ENCODE measurements at regions not wholly inside any gene's neighbourhood (a gene's known extent, or its start where the extent isn't known, plus 50 kb on each side); places are given as distances from the start of the nearest gene placed in this dataset.

DNA sequence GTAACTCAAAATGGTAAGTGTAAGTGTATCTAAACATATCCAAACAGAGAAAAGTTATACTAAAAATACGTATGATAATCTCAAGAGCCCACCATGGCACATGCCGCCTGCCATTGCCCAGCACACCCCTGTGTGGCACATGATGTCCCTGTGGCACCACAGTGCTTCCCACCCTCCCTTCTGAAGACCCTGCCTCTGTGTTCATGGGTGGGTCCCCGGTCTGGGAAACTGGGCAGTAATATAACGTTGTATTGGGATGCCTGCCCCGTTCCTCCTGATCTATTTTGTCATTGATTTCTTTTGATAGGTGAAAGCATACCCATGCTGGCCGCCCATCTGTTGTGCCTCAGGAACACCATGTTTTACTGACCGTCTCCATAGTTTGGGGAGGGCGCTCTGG, 296.8 kb upstream of the SHH start:
- TF ChIP-seq YY1 (IDR thresholded peaks at IDR 0.05; ENCODE audit: insufficient read depth, insufficient read length) (no peak), ZNF274 (IDR thresholded peaks at IDR 0.05; ENCODE audit: low read depth, low read length) (no peak), SUZ12 (IDR thresholded peaks at IDR 0.05; ENCODE audit: extremely low read depth, insufficient read depth, insufficient read length) (no peak)
